ENCODE measurements at regions not wholly inside any gene's neighbourhood (a gene's known extent, or its start where the extent isn't known, plus 50 kb on each side); places are given as distances from the start of the nearest gene placed in this dataset.
A peak's percentile ranks its signal among the peaks of the same experiment; 100 is the strongest.
"Not testable (repeated sequence)": the region's sequence is repeated elsewhere in the genome, so short reads cannot be mapped to it uniquely, and the experiment has no call there.

DNA sequence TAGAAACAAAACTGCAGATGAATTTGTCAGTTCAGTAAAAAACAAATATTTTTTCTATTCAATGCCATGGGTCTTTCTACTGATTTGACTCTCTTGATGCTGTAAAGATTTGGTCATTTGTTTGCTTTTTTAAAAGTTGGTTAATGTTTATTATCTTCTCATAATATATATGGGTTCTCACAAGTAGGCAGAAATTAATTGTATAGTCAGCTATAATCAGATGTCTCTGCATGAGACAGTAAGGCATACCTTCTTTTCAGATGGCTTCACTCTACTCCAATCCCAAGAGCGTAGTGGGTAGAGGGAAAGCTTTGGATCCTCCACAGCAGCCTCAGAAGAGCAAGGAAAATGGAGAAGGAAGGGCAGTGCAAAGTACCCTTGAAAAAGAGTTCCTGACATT lies 1202.9 kb upstream of the CELF4 start:
- no peak for DNase-seq

GRCh38 chr18:38759457-38759856 lies 1193.9 kb upstream of the CELF4 start:
- DNase-seq, result no peak

DNA sequence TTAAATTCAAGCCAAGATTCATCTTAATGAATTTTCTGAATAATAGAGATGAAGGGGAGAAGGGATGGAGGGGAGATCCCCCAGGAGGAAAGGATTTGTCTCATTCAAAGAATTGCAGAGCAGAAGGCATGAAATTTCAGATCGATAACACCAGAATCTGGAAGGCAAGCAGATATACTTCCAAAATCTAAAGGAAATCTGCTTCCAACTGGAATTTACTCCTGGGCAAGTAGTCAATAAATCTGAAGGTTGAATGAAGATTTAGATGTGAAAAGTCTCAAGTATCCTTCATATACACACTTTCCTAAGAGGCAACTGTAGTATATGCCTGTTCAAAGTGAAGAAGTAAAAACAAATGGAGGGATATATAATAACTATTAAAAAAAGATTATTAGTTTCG lies 1190.8 kb upstream of the CELF4 start:
- DNase-seq, result no peak

- DNase-seq, result no peak
These were observed 1186.8 kb upstream of the CELF4 start for GRCh38 chr18:38752430-38752829.

- DNase-seq, result peak; percentile 34
These were observed 1186.3 kb upstream of the CELF4 start for GRCh38 chr18:38751898-38752297.

DNA sequence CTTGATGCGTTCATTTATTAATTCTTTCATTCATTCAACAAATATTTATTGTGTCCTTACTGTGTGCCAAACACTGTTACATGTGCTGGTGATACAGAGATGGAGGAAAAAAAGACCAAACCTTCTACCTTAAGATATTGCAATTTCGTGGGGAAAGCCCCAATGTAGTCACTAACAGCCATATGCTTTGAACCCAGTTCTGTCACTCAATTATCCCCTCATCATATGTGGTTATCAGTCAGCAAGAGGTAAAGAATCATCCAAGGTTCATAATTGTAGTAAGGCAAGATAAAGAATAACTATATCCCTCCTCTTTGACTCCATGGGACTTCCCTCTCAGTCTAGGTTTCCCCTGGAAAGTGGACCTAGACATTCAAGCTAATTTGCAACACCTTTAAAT lies 1185.6 kb upstream of the CELF4 start:
- DNase-seq, result no peak

GRCh38 chr18:38750751-38751150 lies 1185.2 kb upstream of the CELF4 start:
- DNase-seq, result no peak

GRCh38 chr18:38747153-38747552 lies 1181.6 kb upstream of the CELF4 start:
- no peak for DNase-seq

GRCh38 chr18:38720181-38720580 lies 1154.6 kb upstream of the CELF4 start:
- DNase-seq, result not testable (repeated sequence)

DNA sequence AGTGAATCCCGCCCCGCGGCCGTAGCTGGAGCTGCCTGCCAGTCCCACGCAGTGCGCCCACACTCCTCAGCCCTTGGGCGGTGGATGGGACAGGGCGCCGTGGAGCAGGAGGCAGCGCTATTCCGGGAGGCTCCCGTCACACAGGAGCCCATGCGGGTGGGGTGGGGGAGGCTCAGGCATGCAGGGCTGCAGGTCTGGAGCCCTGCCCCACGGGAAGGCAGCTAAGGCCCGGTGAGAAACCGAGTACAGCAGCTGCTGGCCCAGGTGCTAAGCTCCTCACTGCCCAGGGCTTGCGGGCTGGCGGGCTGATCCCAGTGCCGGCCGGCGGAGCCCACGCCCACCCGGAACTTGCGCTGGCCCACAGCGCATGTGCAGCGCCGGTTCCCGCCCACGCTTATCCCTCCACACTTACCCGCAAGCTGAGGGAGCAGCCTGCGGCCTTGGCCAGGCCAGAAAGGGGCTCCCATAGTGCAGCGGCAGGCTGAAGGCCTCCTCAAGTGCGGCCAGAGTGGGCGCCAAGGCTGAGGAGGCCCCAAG lies 1152.8 kb upstream of the CELF4 start:
- no peak for DNase-seq

DNA sequence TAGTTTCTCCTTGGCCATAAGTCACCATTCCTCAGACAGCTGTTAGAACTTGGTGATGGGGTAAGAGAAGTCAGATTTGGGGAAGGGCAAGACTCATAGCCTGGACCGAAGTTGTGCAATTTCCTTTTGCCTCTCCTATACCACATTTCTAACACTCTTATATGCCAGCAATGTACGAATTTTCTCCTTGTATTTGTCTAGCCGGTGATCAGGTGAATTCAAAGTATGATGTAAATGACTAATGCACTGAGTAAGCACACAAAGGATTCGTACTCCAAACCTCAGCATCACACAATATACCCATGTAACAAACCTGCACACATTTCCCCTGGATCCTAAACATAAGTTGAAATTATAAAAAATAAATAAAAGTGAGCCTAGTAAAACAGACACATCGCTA lies 1143.5 kb upstream of the CELF4 start:
- no peak for DNase-seq

- DNase-seq, result no peak
These were observed 1140.8 kb upstream of the CELF4 start for GRCh38 chr18:38706373-38706772.

- DNase-seq, result no peak
These were observed 1132.5 kb upstream of the CELF4 start for GRCh38 chr18:38698088-38698487.

DNA sequence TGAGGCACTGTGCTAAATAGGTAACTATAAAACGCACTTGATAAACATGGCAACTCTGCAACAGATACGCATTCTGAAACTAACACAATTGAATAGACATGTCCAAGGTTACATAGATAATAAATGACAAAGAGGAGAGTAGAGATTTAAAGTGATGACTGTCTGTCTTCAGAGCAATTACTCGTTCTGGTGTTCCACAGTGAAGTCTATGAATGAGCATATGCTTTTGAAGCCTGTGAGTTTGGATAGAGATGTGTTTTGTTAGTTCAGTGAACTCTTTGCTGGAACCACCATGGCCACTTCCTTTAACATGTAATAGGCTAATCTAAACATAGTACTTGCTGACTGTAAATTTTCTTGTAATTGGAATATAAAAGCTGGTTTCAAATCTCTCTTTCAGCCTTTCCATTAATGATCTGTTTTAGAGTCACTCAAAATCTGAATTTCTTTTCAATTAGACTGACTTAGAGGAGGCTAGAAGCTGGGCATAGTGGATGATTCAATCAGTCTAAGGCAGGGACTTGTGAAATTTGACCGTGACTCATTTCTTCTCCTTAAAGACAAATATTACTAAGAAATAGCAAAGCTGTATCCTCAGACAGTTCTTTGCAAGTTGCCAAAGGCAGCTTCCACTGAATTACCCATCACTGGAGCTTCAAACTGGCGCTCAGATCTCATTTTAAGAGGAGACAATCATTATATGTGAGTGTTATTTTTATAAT lies 1130.1 kb upstream of the CELF4 start:
- no peak for DNase-seq

DNA sequence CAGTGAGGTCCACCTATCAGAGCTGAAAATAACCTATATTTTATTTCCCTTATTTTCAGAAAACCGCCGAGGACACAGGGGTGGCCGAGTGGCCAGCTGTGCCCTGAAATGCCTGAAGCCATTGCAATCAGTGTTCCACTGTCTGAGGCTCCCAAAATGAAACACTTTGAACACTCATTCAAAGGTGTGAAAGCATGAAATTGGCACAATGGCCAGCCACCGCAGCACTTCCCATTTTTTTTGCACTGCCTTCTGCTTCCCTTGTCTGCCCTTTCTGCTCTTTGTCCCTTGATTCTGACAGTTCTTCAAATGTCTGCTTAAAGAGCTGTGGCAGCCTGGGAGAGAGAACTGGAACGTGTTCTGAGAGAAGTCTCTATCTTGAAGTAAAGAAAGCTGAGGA lies 1127.5 kb upstream of the CELF4 start:
- DNase-seq, result no peak

DNA sequence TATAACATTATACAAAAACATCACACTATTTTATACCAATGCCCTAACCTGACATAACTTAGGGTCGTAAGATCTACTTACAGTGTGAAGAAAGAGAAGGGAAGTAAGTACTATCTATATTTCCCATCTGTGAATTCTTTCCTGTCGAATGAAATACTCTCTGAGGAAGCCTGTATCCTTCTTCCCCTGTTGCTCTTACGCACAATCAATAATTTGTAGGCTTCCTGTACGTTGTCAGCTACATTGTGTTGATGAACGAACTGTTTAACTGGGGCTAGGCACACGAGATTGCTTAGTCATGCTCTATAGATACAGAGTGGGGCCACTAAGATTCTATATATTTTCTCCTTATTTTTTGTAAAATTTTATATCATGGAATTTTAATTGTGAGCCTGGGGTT lies 1125.0 kb upstream of the CELF4 start:
- no peak for DNase-seq

GRCh38 chr18:38688416-38688815 lies 1122.8 kb upstream of the CELF4 start:
- DNase-seq, result no peak

- no peak for DNase-seq
These were observed 1104.9 kb upstream of the CELF4 start for GRCh38 chr18:38670486-38670885.

DNA sequence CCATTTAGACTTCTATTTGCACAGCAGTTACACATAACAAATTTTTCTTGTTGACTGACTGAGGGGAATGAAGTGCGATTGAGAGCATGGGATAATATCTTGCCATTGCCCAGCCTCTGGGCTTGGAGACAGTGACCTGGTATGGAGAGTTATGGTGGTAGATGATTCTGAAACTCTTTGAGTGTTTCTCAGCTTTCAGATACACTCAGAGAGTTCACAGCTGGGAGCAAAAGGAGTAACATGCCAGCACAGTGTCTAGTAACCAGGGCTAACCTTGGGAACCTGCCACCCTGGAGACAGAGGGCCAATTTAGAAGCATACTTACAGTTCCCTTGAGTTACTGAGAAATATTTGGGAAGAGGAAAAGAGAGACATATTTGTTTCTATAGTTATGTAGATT lies 1099.3 kb upstream of the CELF4 start:
- DNase-seq, result no peak

GRCh38 chr18:38663682-38664081 lies 1098.1 kb upstream of the CELF4 start:
- DNase-seq, result no peak

DNA sequence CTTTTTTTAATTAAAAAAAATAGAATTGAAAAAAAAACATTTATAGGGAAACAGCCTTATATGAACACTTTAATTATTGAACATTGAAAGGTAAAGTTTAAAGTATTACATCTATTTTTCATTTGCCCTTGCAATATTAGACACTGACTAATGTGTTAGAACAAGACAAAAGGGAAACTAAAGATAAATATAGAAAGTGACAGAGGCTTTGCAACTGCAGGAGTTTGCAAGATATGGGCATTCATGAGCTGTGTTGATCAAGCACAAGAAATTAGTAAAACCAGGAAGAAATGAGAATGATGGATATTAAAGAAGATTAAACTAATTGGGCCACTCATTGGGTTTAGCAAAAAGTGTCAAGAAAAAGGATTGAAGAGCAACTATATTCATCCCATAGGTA lies 1097.7 kb upstream of the CELF4 start:
- DNase-seq, result no peak

- peak; percentile 58 for DNase-seq
These were observed 1089.3 kb upstream of the CELF4 start for GRCh38 chr18:38654946-38655345.

- no peak for DNase-seq
These were observed 1086.1 kb upstream of the CELF4 start for GRCh38 chr18:38651736-38652135.

- no peak for DNase-seq
These were observed 1082.6 kb upstream of the CELF4 start for GRCh38 chr18:38648179-38648578.

DNA sequence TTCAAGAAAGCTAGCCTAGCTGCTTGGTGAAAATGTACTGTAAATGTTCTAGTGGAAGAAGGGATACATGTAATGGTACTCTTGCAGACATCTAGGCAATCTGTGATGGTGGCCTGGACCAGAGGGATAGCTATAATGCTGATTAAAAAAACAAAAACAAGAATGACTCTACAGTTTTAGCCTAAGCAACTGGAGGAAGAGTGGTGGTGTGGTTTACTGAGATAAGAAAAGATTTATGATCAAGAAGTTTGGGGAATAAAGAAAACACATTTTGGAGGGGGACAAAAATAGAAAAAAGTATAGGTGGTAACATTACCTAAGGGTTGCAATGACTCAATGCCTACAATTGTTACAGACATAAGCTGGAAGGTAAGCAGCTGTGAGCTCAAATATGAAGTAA lies 1080.7 kb upstream of the CELF4 start:
- no peak for DNase-seq

All from femur (tissue), 1 donor.